ENCODE measurements at regions not wholly inside any gene's neighbourhood (a gene's known extent, or its start where the extent isn't known, plus 50 kb on each side); places are given as distances from the start of the nearest gene placed in this dataset.

DNA sequence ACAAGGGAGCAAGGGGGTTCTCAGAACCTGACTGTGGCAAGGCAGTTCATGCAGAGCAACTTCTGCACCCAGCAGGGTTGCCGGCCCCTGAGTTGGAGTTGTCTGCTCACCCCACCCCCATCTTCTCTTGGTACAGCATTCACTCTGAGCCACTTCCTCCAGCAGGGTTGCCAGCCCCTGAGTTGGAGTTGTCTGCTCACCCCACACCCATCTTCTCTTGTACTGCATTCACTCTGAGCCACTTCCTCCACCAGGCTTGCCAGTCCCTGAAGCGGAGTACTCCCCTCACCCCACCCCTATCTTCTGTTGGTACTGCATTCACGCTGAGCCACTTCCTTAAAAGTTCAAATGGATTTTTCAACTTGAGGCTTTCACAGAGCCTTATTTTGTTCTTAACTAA is 79.7 kb upstream of the SYNDIG1 start:
- H3K4me3 ChIP-seq (ENCODE audit: low read length), result no peak overlapping the region
- no peak for DNase-seq (ENCODE audit: low read depth)
- no peak for TF ChIP-seq CTCF (conservative IDR thresholded peaks at IDR 0.05; ENCODE audit: low read length)

- TF ChIP-seq CTCF (conservative IDR thresholded peaks at IDR 0.05; ENCODE audit: low read length), result no peak
- no peak for DNase-seq (ENCODE audit: low read depth)
- H3K4me3 ChIP-seq (ENCODE audit: low read length), result no peak overlapping the region
These were observed 80.5 kb upstream of the SYNDIG1 start for GRCh38 chr20:24388828-24389380.

DNA sequence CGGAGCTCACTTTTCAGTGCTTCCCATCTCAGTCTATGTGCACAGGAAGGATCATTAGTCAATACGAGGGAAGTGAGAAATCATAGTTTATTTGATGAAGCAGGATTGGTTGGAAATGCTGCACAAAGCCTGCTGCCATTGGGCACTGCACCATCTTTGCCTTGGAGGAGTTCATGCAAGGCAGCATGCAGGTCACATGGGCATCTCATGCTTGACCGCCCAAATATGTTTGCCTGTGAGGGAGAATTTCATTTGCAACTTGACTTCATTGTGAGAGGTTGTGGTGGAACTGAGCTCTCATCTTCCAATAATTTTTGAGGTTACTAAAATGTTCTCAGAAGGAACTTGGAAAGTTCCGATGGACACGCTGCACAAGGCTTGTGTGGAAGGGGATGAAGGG is 83.9 kb upstream of the SYNDIG1 start:
- no peak overlapping the region for H3K4me3 ChIP-seq (ENCODE audit: low read length)
- DNase-seq (ENCODE audit: low read depth), result no peak
- TF ChIP-seq CTCF (conservative IDR thresholded peaks at IDR 0.05; ENCODE audit: low read length), result no peak

DNA sequence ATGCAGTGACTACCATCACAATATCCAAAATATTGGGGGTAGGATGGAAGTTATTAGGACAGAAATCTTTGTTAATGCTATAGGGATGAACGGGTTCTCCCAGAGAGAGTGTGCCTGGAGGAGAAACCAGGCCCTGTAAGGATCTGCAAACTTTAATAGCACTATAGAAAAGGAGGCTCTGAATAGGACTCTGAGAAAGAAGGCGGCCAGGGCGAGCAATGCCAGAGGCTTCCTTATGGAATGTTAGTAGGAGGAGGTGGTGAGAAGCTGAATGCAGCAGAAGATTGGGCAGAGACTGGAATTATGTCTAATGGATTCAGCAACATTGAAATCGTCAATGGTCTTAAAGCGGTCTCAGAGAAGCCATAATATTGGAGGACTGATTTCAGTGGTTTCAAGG is 84.6 kb upstream of the SYNDIG1 start:
- H3K4me3 ChIP-seq (ENCODE audit: low read length), result no peak overlapping the region
- TF ChIP-seq CTCF (conservative IDR thresholded peaks at IDR 0.05; ENCODE audit: low read length), result no peak
- no peak for DNase-seq (ENCODE audit: low read depth)

- no peak for TF ChIP-seq CTCF (conservative IDR thresholded peaks at IDR 0.05; ENCODE audit: low read length)
- no peak overlapping the region for H3K4me3 ChIP-seq (ENCODE audit: low read length)
- DNase-seq (ENCODE audit: low read depth), result no peak
These were observed 86.7 kb upstream of the SYNDIG1 start for GRCh38 chr20:24382743-24383142.

GRCh38 chr20:24382331-24382730 is 87.1 kb upstream of the SYNDIG1 start:
- no peak overlapping the region for H3K4me3 ChIP-seq (ENCODE audit: low read length)
- DNase-seq (ENCODE audit: low read depth), result peak; percentile 8
- no peak for TF ChIP-seq CTCF (conservative IDR thresholded peaks at IDR 0.05; ENCODE audit: low read length)

GRCh38 chr20:24381886-24382285 is 87.5 kb upstream of the SYNDIG1 start:
- no peak overlapping the region for H3K4me3 ChIP-seq (ENCODE audit: low read length)
- no peak for DNase-seq (ENCODE audit: low read depth)
- TF ChIP-seq CTCF (conservative IDR thresholded peaks at IDR 0.05; ENCODE audit: low read length), result no peak

Measured in AG10803 (cell line).